NCI-H1417 (cell line): ENCODE measurements at regions not wholly inside any gene's neighbourhood (a gene's known extent, or its start where the extent isn't known, plus 50 kb on each side); places are given as distances from the start of the nearest gene placed in this dataset.
"Not testable (repeated sequence)": the region's sequence is repeated elsewhere in the genome, so short reads cannot be mapped to it uniquely, and the experiment has no call there.

Experiments
- DNase-seq, 3 experiments: peaks; one replicate each; lab custom pipeline; 2025; lab: John Stamatoyannopoulos, UW

GRCh38 chr5:93221773-93222172 is 359.2 kb downstream of the NR2F1-AS1 start:
- DNase-seq, result no peak

DNA sequence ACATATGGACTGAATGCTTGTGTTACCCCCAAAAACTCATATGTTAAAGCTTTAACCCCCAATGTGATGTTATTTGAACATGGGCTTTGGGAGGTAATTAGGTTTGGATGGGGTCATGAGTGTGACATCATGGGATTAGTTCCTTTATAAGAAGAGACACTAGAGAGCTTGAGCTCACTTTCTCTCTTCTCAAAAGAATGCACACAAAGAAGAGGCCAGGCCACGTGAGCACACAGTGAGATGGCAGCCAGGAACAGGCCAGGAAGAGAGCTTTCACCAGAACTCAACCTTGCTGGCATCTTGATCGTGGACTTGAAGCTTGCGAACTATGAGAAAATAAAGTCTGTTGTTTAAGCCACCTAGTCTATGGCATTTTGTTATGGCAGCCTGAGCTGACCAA is 360.6 kb downstream of the NR2F1-AS1 start:
- DNase-seq, result no peak

DNA sequence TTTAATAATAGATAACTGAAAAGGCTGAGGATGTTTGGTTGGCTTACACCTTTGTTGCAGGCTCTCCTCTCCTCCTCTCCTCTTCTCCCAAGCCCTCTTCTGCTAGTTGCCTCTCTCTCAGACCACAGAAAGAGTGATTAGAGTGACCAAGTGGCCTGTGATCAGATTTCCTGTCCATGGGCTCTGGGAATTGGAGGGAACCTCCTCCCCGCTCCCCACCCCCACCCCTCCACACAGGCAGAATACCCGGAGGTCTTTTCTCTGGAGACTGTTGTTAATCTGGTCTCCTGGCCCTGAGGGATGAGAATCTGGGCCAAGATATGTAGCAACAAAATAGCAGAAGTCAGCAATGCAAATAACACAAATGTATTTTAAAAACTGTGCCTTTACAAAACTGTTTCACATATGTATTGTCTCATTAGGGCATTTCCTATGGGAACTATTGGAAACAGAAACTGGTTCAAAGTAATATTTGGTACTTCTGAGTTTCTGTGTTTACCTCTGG is 361.3 kb downstream of the NR2F1-AS1 start:
- DNase-seq, result no peak

DNA sequence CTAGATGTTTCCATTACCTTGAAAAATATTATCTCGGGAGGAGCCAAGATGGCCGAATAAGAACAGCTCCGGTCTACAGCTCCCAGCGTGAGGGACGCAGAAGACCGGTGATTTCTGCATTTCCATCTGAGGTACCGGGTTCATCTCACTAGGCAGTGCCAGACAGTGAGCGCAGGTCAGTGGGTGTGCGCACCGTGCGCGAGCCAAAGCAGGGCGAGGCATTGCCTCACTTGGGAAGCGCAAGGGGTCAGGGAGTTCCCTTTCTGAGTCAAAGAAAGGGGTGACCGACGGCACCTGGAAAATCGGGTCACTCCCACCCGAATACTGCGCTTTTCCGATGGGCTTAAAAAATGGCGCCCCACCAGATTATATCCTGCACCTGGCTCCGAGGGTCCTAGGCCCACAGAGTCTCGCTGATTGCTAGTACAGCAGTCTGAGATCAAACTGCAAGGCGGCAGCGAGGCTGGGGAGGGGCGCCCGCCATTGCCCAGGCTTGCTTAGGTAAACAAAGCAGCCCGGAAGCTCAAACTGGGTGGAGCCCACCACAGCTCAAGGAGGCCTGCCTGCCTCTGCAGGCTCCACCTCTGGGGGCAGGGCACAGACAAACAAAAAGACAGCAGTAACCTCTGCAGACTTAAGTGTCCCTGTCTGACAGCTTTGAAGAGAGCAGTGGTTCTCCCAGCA is 367.8 kb downstream of the NR2F1-AS1 start:
- DNase-seq, result not testable (repeated sequence)

GRCh38 chr5:93209476-93209875 is 371.5 kb downstream of the NR2F1-AS1 start:
- no peak for DNase-seq

- DNase-seq, result no peak
Observed at GRCh38 chr5:93208141-93208751, 372.8 kb downstream of the NR2F1-AS1 start.

- DNase-seq, result no peak
Observed at GRCh38 chr5:93206203-93206602, 374.8 kb downstream of the NR2F1-AS1 start.

DNA sequence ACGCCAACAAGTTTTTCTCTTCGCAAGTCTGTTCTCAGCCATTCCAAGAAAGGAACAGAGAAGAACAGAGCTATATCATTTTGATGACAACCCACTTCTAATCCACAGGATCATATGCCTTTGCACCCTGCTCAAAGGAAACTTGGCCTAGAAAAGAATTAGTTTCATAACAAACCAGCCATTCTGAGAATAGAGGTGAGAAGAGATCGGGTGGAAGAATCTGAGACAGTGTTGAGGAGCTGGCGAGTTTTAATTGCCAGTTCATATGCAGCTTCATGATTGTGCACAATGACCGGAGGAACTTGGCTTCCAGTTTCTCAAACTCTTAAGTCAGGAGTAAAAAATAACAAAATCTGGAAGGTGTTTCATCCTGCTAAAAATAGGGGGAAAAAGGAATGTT is 380.0 kb downstream of the NR2F1-AS1 start:
- no peak for DNase-seq

- DNase-seq, result no peak
Observed at GRCh38 chr5:93196986-93197385, 384.0 kb downstream of the NR2F1-AS1 start.

GRCh38 chr5:93193431-93194347 is 387.3 kb downstream of the NR2F1-AS1 start:
- DNase-seq, result no peak

DNA sequence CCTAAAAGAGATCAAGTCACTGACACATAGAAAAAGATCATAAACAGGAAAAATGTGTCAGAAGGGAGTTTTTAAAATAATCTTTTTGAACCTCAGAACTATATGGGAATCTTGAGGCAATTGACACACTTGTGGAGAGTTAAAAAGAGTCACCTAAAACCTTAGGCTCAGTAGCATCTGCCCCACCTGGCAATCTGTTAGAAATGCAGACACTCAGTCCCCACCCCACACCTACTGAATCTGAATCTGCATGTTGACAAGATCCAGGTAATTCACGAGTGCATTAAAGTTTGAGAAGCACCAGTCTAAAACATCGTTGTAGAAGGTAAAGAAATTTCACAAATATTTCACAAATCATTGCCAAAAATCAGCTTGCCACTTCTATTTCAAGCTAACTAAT is 388.3 kb downstream of the NR2F1-AS1 start:
- no peak for DNase-seq

DNA sequence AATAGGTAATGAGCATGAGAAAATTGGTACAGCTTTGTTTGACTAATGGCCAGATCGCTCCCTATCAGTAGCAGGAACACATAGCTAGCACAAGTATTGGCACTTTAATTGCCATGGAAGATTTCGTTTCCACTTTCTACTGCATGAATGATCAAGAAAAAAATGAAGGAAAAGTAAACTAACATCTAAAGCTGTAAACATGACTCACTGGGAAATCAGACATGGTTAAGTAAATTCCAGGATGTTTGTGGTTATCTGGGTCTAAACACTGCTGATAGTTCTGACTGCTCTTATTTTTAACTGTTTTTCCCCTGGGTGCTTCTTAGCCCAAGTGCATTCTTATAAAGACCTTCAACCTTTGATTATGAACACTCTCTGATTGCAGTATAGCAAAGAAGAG is 388.9 kb downstream of the NR2F1-AS1 start:
- DNase-seq, result no peak

DNA sequence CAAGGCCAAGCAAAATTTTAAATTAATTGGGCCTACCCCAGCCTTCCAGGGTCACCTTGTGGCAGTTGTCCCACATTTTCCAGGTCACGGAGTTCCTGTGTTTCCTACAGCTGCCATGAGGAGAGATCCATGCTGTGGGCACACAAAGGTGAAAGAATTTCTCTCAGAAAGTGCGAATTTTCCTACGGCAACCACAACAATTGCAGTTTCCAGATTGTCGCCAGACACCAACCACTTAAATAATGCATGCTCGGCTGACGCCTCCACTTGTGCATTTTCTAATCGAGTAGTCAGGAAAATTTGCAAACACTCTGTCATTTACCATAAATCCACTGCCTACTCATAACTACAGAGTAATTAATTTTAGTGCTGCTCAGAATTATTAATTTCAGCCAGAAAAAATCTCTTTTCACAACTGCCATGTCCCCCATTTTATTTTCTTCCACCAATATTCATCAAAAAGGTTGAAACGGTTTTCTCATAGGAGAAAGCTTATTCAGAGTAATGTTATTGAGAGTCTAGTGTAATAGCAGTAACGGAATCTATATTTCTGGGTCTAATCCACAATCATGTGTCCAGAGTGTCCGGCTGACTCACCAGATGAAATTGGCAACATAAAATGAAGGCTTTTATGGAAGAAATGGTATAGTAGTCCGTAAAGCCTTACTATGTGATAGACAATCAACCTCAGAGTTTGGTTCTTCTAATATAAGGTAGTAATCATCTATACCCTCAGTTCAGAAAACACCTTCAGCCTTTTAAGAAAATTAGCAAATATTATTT is 389.8 kb downstream of the NR2F1-AS1 start:
- DNase-seq, result no peak

DNA sequence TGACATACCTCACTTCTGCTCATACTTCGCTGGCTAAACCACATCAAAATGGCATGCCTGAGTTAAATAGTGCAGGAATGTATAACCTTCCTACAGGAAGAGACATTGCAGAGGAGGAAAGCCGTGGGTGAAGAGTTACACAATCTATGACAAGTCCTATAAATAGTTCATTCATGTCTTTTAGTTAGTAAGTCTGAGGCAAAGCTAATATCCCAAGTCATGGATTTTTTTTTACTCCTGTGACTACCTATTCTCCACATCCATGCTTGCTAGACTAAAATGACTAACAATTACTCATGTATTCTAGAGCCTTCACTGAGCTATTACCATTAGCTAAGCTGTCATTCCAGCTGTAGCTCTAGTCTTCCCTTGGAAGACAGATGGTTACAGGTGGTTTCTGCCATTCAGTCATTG is 391.3 kb downstream of the NR2F1-AS1 start:
- no peak for DNase-seq

DNA sequence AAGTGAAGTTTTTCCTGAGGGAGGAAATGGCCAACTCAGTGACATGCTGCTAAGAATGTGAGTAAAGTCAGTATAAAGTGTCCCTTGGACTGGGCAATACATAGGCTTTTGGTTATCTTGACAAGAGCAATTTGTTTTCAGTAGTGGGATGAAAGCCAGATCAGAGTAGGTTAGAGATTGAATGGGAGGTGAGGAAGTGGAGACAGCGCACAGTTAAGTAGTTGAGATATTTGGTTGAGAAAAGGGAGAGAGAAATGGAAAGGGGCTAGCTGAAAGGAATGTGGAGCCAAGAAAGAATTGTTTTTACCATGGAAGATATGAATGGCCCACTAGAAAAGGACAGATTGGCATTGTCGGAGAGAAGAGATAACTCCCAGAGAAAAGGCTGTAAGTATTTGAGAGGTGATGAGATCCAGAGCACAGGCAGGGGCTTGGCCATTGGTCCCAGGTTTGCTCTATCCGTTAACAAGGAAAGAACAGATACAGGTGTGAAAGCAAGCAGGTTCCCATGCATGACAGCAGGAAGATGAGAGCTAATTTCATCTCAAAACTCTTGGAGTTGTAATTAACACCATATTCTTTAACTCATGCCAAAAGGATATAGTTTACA is 392.0 kb downstream of the NR2F1-AS1 start:
- no peak for DNase-seq

DNA sequence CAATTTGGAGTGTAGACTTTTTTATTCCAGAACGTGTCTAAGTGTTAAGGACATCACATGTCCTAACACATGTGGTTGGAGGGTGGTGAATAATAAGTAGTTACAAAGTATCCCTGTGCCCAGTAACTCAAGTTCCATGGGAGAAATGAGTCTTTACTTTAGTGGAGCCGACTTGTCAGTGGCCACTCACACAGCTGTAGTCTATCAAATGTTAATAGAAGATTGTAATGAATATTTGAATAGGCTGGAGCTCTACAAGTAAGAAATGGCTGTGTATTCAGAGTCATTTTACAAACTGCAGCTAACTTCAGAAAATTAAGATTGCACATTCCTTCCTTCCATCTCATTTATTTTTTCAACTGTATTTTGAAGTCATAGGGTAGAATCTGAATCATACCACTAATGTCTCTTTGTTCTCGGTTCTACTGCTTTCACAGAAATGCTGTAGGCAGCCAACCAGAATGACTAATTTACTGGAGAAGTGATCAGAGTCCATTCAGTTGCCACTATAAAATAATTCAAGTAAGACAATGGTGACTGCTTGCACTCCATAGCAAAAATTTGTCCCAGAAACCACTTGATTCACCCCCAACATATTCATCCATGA is 394.8 kb downstream of the NR2F1-AS1 start:
- no peak for DNase-seq

GRCh38 chr5:93184041-93184440 is 397.0 kb downstream of the NR2F1-AS1 start:
- no peak for DNase-seq

- DNase-seq, result no peak
Observed at GRCh38 chr5:93179466-93179865, 401.6 kb downstream of the NR2F1-AS1 start.

DNA sequence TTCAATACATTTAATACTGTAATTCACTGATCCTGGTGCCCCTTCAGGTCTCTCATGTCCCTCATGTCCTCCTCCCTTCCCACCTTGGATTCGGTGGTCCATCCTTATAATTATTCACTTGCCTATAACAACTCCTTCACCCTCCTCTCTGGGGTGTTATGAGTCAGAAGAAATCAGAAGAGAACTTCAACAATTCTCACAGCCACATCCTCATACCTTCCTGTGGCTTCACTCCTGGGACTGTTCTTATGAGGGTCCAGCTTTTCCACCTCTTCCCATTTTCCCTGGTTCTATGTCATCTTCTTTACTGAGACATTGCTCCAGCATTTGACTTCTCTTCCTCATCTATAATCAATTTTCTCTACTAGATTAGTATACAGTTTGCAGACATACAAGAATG is 406.1 kb downstream of the NR2F1-AS1 start:
- no peak for DNase-seq

GRCh38 chr5:93165559-93165958 is 415.5 kb downstream of the NR2F1-AS1 start:
- DNase-seq, result no peak

- no peak for DNase-seq
Observed at GRCh38 chr5:93164690-93165089, 416.3 kb downstream of the NR2F1-AS1 start.
